Eye (tissue), 1 donor: ENCODE measurements at regions not wholly inside any gene's neighbourhood (a gene's known extent, or its start where the extent isn't known, plus 50 kb on each side); places are given as distances from the start of the nearest gene placed in this dataset.
A peak's percentile ranks its signal among the peaks of the same experiment; 100 is the strongest.

Experiments used
- DNase-seq: peaks from one replicate; pipeline ENCODE4 v3.0.0-alpha.2; 2015

- DNase-seq = no peak
These were observed 169.1 kb upstream of the EPHA5 start for GRCh38 chr4:65839164-65839931.

DNA sequence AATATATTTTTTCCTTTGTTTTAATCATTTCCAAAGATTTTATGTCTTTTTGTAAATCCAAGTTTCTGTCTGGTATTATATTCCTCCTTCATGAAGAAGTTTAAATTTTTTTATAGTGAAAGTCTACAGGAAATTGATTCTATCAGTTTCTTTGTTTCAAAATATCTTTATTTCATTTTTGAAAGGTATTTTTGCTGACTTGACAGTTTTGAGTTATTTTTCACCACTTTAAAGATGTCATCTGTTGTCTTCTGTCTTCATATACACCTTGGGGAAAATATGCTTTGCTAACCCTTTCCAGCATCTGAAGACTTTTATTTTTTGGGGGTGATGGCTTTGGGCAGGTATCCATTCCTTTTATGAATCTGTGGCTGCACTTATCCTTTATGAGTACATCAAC lies 164.4 kb upstream of the EPHA5 start:
- no peak for DNase-seq

GRCh38 chr4:65831828-65832227 lies 161.5 kb upstream of the EPHA5 start:
- DNase-seq = no peak

DNA sequence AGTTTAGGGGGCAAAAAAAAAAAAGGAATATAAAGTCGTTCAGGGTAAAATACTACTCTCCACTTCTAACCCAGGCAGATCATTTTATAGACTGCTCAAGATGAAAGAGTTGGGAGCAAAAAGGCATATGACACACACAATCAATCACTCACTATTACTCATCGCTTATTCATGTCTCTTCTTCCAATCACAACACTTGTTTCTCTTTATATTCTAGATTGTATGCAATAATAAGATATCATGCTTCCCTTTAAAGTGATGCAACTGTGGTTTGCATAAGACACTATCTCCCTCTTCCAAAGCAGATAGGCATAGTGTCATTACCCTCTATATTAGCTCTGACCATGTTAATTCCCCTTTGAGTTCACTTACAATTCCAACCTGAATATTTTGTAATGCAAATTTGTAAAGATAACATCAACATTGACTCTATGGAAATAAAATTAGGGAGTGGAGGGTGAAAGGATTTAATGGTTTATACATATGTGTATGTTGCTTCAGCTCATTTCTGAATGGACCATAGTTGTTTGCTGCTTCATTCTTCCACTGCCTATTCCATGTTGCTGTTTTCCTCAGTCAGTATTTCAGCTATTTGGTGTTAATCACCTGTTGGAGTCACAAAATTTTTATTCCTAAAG lies 154.9 kb upstream of the EPHA5 start:
- no peak for DNase-seq

- DNase-seq = no peak
These were observed 148.9 kb upstream of the EPHA5 start for GRCh38 chr4:65819192-65819591.

- DNase-seq = no peak
These were observed 135.6 kb upstream of the EPHA5 start for GRCh38 chr4:65805936-65806335.

- DNase-seq = no peak
These were observed 129.2 kb upstream of the EPHA5 start for GRCh38 chr4:65799513-65799912.

GRCh38 chr4:65798498-65799127 lies 128.3 kb upstream of the EPHA5 start:
- no peak for DNase-seq

GRCh38 chr4:65791812-65792308 lies 121.6 kb upstream of the EPHA5 start:
- peak; percentile 39 for DNase-seq

DNA sequence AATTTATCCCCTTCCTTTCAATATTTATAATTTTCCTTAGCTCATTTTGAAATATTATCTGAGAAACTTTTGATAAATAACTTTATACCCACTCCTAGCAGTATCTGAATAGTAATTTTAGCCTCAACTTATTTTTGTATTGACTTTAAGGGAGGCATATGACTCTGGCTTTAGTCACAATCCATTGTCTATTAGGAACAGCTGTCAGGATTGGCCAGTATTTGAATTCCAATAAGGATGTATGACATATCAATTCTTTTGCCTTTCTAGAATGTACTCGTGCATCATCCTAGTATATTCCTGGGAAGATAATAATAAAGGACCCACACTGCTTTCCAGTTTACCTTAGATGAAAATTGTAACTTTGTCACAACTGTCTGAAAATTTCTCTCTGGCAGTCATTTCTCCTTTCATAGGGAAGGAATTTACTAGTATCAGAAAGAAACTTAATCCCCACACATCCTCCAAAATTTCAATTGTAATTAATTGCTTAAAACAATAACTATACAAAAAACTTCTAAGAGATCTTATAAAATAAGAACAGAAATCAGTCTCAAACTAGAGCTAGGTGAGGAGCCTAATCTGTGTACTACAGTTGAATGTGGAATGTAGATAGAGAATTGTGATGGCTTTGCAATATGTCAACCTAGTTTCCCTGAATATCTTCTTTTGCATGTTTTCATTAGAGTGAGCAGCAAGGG lies 121.0 kb upstream of the EPHA5 start:
- no peak for DNase-seq

- DNase-seq = peak; percentile 68
These were observed 119.5 kb upstream of the EPHA5 start for GRCh38 chr4:65789805-65790204.

DNA sequence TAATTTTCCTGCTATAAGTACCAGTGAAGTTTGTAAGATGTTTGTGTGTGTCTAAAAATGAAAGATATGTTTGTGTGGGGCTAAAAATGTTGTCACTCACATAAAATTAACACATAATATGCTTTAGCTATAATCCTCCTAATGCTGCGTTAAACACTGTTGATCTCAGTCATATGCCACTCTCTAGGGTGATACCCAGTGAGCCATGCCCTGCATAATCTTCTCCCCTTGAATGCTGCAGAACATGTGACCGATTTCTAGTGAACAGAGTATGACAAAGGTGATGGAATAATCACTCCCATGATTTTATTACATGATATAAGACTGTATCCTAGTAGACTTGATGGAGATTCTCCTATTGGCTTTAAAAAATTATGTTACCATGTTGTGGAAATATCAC lies 119.1 kb upstream of the EPHA5 start:
- DNase-seq = no peak

DNA sequence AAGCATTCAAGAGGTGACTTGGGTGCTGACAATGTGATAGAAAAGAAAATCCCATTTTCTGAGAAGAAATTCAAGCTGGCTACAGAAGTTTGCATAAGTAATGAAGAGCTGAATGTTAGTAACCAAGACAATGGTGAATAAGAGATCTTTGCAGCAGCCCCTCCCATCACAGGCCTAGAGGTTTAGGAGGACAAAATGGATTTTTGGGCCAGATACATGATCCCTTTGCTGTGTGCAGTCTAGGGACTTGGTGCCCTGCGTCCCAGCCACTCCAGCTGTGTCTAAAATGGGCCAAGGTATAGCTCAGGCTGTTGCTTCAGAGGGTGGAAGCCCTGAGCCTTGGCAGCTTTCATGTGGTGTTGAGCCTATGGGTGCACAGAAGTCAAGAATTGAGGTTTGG lies 107.0 kb upstream of the EPHA5 start:
- DNase-seq = no peak

DNA sequence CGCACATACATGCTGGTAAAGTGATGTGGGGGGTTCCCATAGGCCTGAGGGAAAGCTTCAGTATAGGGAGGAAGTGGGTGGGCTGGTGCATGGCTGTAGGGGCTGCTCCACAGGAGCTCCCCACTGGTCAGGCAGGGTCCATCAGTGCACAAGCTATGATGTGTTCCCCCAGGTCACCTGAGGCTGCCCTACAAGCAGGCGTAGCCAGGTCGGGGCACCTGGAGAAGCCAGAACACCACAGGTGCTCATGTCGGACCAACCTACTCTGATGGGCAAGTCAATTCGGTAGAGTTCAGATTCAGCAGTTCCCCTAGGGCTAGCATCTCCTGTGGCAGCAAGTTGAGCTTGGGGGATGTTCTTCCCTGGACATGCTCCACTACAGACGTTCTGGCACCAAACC lies 103.3 kb upstream of the EPHA5 start:
- DNase-seq = no peak

- no peak for DNase-seq
These were observed 77.1 kb upstream of the EPHA5 start for GRCh38 chr4:65747386-65747785.

GRCh38 chr4:65738134-65738533 lies 67.8 kb upstream of the EPHA5 start:
- no peak for DNase-seq

DNA sequence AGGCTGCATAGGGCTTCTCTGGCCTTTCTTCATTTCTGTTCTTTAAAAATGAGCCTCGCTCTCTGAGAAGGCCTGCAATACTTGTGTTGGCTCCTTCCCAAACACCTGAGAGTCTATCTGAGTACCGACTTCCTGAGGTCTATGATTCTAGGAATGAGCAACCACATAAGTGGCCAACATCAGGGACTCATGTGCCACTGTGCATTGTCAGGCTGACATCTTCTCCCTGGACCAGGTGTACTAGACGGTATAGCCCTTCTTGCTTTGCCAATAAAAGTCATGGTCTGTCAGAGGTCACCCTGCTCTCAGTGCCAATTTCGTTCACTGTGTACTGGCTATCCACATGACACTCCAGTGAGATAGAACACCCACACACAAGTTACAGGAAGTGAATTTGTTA lies 67.4 kb upstream of the EPHA5 start:
- no peak for DNase-seq

DNA sequence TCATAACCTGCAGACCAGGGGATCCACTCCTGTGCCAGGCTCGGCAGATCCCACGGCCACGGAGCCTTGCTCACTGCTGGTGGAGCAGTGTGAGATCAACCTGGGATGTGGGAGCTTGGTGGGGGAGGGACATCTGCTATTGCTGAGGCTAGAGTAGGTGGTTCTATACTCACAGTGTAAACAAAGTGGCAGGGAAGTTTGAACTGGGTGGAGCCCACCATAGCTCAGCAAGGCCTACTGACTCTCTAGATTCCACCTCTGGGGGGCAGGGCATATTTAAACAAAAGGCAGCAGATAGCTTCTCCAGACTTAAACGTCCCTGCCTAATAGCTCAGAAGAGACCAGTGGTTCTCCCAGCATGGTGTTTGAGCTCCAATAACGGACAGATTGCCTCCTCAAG lies 54.7 kb upstream of the EPHA5 start:
- DNase-seq = no peak
